ENCODE measurements at regions not wholly inside any gene's neighbourhood (a gene's known extent, or its start where the extent isn't known, plus 50 kb on each side); places are given as distances from the start of the nearest gene placed in this dataset.

GRCh38 chr4:110296892-110297291 is 98.5 kb upstream of the ELOVL6 start:
- no peak for TF ChIP-seq CTCF (conservative IDR thresholded peaks at IDR 0.05; ENCODE audit: low read depth in 2 of 2)
- TF ChIP-seq CREB1 (CRISPR knock-in tag; IDR thresholded peaks at IDR 0.05; ENCODE audit: low read depth), result no peak
- no peak for TF ChIP-seq POLR2AphosphoS5 (IDR thresholded peaks at IDR 0.05; ENCODE audit: low read depth)
- TF ChIP-seq EZH2phosphoT487 (IDR thresholded peaks at IDR 0.05; ENCODE audit: unreplicated experiment), result no peak
- TF ChIP-seq EZH2 (IDR thresholded peaks at IDR 0.05; ENCODE audit: low read depth, unreplicated experiment), result no peak
- no peak for TF ChIP-seq ETS1 (IDR thresholded peaks at IDR 0.05)
- no peak for TF ChIP-seq STAT1 (IDR thresholded peaks at IDR 0.05; ENCODE audit: unreplicated experiment)
- no peak for TF ChIP-seq REST (IDR thresholded peaks at IDR 0.05; ENCODE audit: unreplicated experiment)
- no peak for TF ChIP-seq JUNB (IDR thresholded peaks at IDR 0.05; ENCODE audit: unreplicated experiment)
- no peak for TF ChIP-seq NANOG (IDR thresholded peaks at IDR 0.05; ENCODE audit: borderline replicate concordance)
